SK-N-SH (cell line): ENCODE measurements at regions not wholly inside any gene's neighbourhood (a gene's known extent, or its start where the extent isn't known, plus 50 kb on each side); places are given as distances from the start of the nearest gene placed in this dataset.

Experiments
- CTCF ChIA-PET: fragments of 300-600, 350-600 bp; formaldehyde crosslinking; extraction: SDS; loops from one replicate; lab custom pipeline; 2021; lab: Yijun Ruan, JAX
- POLR2A ChIA-PET: fragments of 350-600 bp; sonication (Branson Sonifier 250); formaldehyde crosslinking; extraction: SDS; loops from one replicate; lab custom pipeline; 2020; ENCODE audit warnings: antibody characterized with exemption, inconsistent platforms; lab: Yijun Ruan, JAX
- DNase-seq: peaks from one replicate; pipeline ENCODE4 v3.0.0; 2012
- H2AFZ ChIP-seq: fragments of 200-600 bp; sonication (generic); 2 replicates; pipeline ENCODE4 v1.8.1; 2016; ENCODE audit warnings: antibody characterized with exemption, mild to moderate bottlenecking, low read depth
- H3F3A ChIP-seq: fragments of 200-600 bp; sonication (generic); replicated peaks from 2 replicates; pipeline ENCODE3; 2016; ENCODE audit warnings: antibody characterized with exemption, mild to moderate bottlenecking; ENCODE audit not compliant: insufficient read depth
- H3K27ac ChIP-seq, 2 experiments: fragments of 200-500 bp in 1 of 2; fragments of 200-600 bp in 1 of 2; sonication (Bioruptor generic) in 1 of 2; sonication (generic), shearing (Covaris generic) in 1 of 2; 2 replicates each; pipeline versions ENCODE4 v1.5.1 to v1.6.1; 2014 to 2016; ENCODE audit warnings: low read depth in 2 of 2, inconsistent platforms in 1 of 2, low read length in 1 of 2, mild to moderate bottlenecking in 1 of 2, mixed read lengths in 1 of 2
- H3K27me3 ChIP-seq: fragments of 200-600 bp; sonication (generic), shearing (Covaris generic); 2 replicates; pipeline ENCODE4 v1.6.1; 2016; ENCODE audit warnings: mixed run types; ENCODE audit not compliant: insufficient read depth
- H3K36me3 ChIP-seq, 2 experiments: fragments of 200-500 bp in 1 of 2; fragments of 200-600 bp in 1 of 2; sonication (Bioruptor generic) in 1 of 2; sonication (generic) in 1 of 2; replicated peaks in 1 of 2; 2 replicates each; pipeline versions ENCODE3 to v1.5.1; 2014 to 2016; ENCODE audit warnings: low read length in 1 of 2, mild to moderate bottlenecking in 1 of 2; ENCODE audit not compliant: insufficient read depth in 2 of 2, control insufficient read depth in 1 of 2
- H3K4me1 ChIP-seq, 2 experiments: fragments of 200-500 bp in 1 of 2; fragments of 200-600 bp in 1 of 2; sonication (Bioruptor generic) in 1 of 2; sonication (generic), shearing (Covaris generic) in 1 of 2; 2 replicates each; pipeline versions ENCODE4 v1.5.1 to v1.6.1; 2014 to 2016; ENCODE audit warnings: low read depth in 1 of 2, low read length in 1 of 2, mixed run types in 1 of 2; ENCODE audit not compliant: insufficient read depth in 2 of 2, control insufficient read depth in 1 of 2
- H3K4me2 ChIP-seq: fragments of 200-600 bp; sonication (generic), shearing (Covaris generic); 2 replicates; pipeline ENCODE4 v1.6.1; 2017; ENCODE audit warnings: mixed run types
- H3K4me3 ChIP-seq, 2 experiments: fragments of 200-500 bp in 1 of 2; fragments of 200-600 bp in 1 of 2; sonication (Bioruptor generic) in 1 of 2; sonication (generic), shearing (Covaris generic) in 1 of 2; 2 replicates each; pipeline versions ENCODE4 v1.5.1 to v1.8.1; 2014 to 2016; ENCODE audit warnings: low read depth in 2 of 2, inconsistent platforms in 1 of 2, low read length in 1 of 2, mild to moderate bottlenecking in 1 of 2, mixed read lengths in 1 of 2, moderate library complexity in 1 of 2
- H3K79me2 ChIP-seq: fragments of 200-600 bp; sonication (generic); 2 replicates; pipeline ENCODE4 v1.8.1; 2017; ENCODE audit warnings: mild to moderate bottlenecking; ENCODE audit not compliant: insufficient read depth
- H3K9ac ChIP-seq: fragments of 200-600 bp; sonication (generic); 2 replicates; pipeline ENCODE4 v1.6.1; 2017; ENCODE audit warnings: mixed run types
- H3K9me2 ChIP-seq: fragments of 200-600 bp; sonication (generic); 2 replicates; pipeline ENCODE4 v1.6.1; 2017; ENCODE audit warnings: mixed run types
- H3K9me3 ChIP-seq: fragments of 200-600 bp; sonication (generic); 2 replicates; pipeline ENCODE4 v1.6.1; 2017; ENCODE audit warnings: mixed run types, mild to moderate bottlenecking, moderate library complexity
- H4K20me1 ChIP-seq: fragments of 200-600 bp; sonication (generic); 2 replicates; pipeline ENCODE4 v1.6.1; 2017; ENCODE audit warnings: mild to moderate bottlenecking, mixed run types; ENCODE audit not compliant: insufficient read depth
- EZH2phosphoT487 ChIP-seq: fragments of 200-600 bp; sonication (generic); IDR thresholded peaks from 2 replicates; pipeline ENCODE4 v1.6.1; 2017; ENCODE audit warnings: low read depth, mixed run types, mild to moderate bottlenecking, antibody characterized with exemption, moderate library complexity, borderline replicate concordance
- FOSL2 ChIP-seq: IDR thresholded peaks from 2 replicates; pipeline ENCODE4 v1.4.0; 2012; ENCODE audit warnings: low read depth, mild to moderate bottlenecking, moderate library complexity, borderline replicate concordance
- FOXJ3 ChIP-seq: sonication (generic); formaldehyde crosslinking; IDR thresholded peaks from 2 replicates; pipeline ENCODE4 v1.5.1; 2020; ENCODE audit warnings: mild to moderate bottlenecking, missing genetic modification reagents
- GABPA ChIP-seq: IDR thresholded peaks from 2 replicates; pipeline ENCODE4 v1.4.0; 2012; ENCODE audit warnings: low read depth, mild to moderate bottlenecking
- MXI1 ChIP-seq: IDR thresholded peaks from 2 replicates; pipeline ENCODE4 v1.6.1; 2012; ENCODE audit warnings: mild to moderate bottlenecking, low read depth, low read length, improper control_type of control experiment
- NRF1 ChIP-seq: IDR thresholded peaks from 2 replicates; pipeline ENCODE4 v1.6.1; 2012; ENCODE audit warnings: low read depth, mild to moderate bottlenecking, low read length
- POLR2AphosphoS5 ChIP-seq: IDR thresholded peaks from 2 replicates; pipeline ENCODE4 v1.6.1; 2012; ENCODE audit warnings: low read depth, low read length
- RAD21 ChIP-seq: IDR thresholded peaks from 2 replicates; pipeline ENCODE4 v1.6.1; 2012; ENCODE audit warnings: mild to moderate bottlenecking, low read length
- SIN3A ChIP-seq: IDR thresholded peaks from 2 replicates; pipeline ENCODE4 v1.6.1; 2012; ENCODE audit warnings: low read depth, mild to moderate bottlenecking, low read length, moderate library complexity, borderline replicate concordance
- SMC3 ChIP-seq: IDR thresholded peaks from 2 replicates; pipeline ENCODE4 v1.6.1; 2012; ENCODE audit warnings: low read depth, low read length, improper control_type of control experiment
- TAF1 ChIP-seq: IDR thresholded peaks from 2 replicates; pipeline ENCODE4 v1.6.1; 2012; ENCODE audit warnings: low read depth, mild to moderate bottlenecking, low read length, moderate library complexity, borderline replicate concordance
- TCF12 ChIP-seq: IDR thresholded peaks from 2 replicates; pipeline ENCODE4 v1.4.0; 2012
- TEAD4 ChIP-seq: IDR thresholded peaks from 2 replicates; pipeline ENCODE4 v1.4.0; 2012; ENCODE audit warnings: mild to moderate bottlenecking, borderline replicate concordance; ENCODE audit not compliant: insufficient read depth
- WGBS: methylation state at CpG from one replicate; pipeline ENCODE4 v1.1.6; 2017; ENCODE audit warnings: low lambda C conversion rate; 5-methylcytosine and 5-hydroxymethylcytosine counted together
- TF ChIP-seq, protein P1 (sequence below): IDR thresholded peaks from 2 replicates; pipeline ENCODE4 v1.6.1; 2012; ENCODE audit warnings: mild to moderate bottlenecking, low read depth, low read length, moderate library complexity
- TF ChIP-seq, protein P2 (sequence below): IDR thresholded peaks from 2 replicates; pipeline ENCODE4 v1.4.0; 2012; ENCODE audit warnings: low read depth, borderline replicate concordance
- TF ChIP-seq, protein P3 (sequence below): fragments of 200-600 bp; sonication (generic); IDR thresholded peaks from 2 replicates; pipeline ENCODE4 v1.6.1; 2017; ENCODE audit warnings: antibody characterized with exemption, mild to moderate bottlenecking, moderate library complexity
- TF ChIP-seq, protein P4 (sequence below): fragments of 150-350 bp; IDR thresholded peaks from 2 replicates; pipeline ENCODE4 v1.6.1; 2016; ENCODE audit warnings: mild to moderate bottlenecking, low read depth, low read length
- TF ChIP-seq, protein P5 (sequence below): IDR thresholded peaks from 2 replicates; pipeline ENCODE4 v1.4.0; 2012; ENCODE audit warnings: low read depth, borderline replicate concordance

DNA sequence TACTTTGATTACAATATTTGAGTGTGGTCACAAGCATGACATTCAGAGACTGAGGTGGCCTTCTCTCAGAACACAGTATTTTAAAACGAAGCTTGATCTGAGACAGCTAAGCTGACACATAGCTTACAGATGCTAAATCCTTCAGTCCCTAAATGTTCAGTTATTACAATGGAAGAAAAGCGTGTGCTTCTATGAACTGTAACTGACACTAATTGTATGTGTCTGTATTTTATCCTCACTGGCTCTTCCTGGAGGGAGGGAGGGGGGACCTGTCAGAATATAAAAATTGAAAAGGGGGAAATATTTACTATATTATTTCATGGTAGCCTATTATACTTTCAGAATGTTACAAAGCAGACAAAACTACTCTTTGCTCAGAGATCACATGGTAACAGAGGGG lies 340.2 kb downstream of the FIGN start:
- ChIA-PET POLR2A (no interaction called here), CTCF (interaction anchor here (0.8 to 1.2 kb wide), 2 partner anchors 9 to 15 kb away, joined by 3 to 4 read pairs; no protein-coding TSS in a partner anchor)
- no peaks in the 10 kb centered on the region for H3K4me1 ChIP-seq
- TF ChIP-seq GABPA (no peak), NRF1 (no peak), POLR2AphosphoS5 (no peak), RAD21 (no peak), SIN3A (no peak)
- H3K79me2 ChIP-seq, result no peaks in the 10 kb centered on the region
- no peak overlapping the region for H3K4me3 ChIP-seq
- H3K9ac ChIP-seq, result no peak overlapping the region
- H3K27ac ChIP-seq, result no peak overlapping the region
- H4K20me1 ChIP-seq, result no peaks in the 10 kb centered on the region
- no peaks in the 10 kb centered on the region for H3K27me3 ChIP-seq
- no peaks in the 10 kb centered on the region for H3K36me3 ChIP-seq
- H2AFZ ChIP-seq, result no peak overlapping the region
- 0 out of 2 replicates have a peak, but pooled peaks cover 3% of the 10 kb centered on the region for H3K9me3 ChIP-seq
- DNase-seq, result no peak
- H3K9me2 ChIP-seq, result no peaks in the 10 kb centered on the region
- H3K4me2 ChIP-seq, result no peak overlapping the region
- no peaks in the 10 kb centered on the region for H3F3A ChIP-seq
- 58% methylated on average over 2 of the region's 2 CpGs for WGBS

DNA sequence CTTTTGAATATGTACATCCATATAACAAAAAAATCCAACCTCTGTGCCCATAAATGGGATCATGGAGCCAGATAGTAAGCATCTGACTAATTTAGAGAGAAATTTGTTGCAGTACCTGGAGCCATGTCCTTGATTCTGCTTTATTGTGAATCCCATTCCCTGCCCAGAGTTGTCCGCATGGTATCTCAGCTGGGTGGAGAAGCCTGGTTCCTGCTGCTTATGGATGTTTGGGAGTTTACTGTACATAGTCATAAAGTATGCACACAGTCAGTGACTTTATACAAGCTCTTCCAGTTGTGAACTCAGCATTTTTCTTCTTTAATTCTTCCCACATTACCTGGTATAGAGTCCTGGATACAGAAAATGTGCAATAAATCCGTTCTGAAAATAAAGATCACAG lies 346.0 kb downstream of the FIGN start:
- POLR2A ChIA-PET, result no interaction called here
- TF ChIP-seq NRF1 (no peak), FOXJ3 (CRISPR knock-in tag) (no peak), TEAD4 (no peak), TCF12 (no peak), MXI1 (no peak), FOSL2 (no peak), EZH2phosphoT487 (no peak), SMC3 (no peak), POLR2AphosphoS5 (no peak), TAF1 (no peak)
- TF ChIP-seq, protein P1, sequence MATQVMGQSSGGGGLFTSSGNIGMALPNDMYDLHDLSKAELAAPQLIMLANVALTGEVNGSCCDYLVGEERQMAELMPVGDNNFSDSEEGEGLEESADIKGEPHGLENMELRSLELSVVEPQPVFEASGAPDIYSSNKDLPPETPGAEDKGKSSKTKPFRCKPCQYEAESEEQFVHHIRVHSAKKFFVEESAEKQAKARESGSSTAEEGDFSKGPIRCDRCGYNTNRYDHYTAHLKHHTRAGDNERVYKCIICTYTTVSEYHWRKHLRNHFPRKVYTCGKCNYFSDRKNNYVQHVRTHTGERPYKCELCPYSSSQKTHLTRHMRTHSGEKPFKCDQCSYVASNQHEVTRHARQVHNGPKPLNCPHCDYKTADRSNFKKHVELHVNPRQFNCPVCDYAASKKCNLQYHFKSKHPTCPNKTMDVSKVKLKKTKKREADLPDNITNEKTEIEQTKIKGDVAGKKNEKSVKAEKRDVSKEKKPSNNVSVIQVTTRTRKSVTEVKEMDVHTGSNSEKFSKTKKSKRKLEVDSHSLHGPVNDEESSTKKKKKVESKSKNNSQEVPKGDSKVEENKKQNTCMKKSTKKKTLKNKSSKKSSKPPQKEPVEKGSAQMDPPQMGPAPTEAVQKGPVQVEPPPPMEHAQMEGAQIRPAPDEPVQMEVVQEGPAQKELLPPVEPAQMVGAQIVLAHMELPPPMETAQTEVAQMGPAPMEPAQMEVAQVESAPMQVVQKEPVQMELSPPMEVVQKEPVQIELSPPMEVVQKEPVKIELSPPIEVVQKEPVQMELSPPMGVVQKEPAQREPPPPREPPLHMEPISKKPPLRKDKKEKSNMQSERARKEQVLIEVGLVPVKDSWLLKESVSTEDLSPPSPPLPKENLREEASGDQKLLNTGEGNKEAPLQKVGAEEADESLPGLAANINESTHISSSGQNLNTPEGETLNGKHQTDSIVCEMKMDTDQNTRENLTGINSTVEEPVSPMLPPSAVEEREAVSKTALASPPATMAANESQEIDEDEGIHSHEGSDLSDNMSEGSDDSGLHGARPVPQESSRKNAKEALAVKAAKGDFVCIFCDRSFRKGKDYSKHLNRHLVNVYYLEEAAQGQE, result no peak
- TF ChIP-seq, protein P2, sequence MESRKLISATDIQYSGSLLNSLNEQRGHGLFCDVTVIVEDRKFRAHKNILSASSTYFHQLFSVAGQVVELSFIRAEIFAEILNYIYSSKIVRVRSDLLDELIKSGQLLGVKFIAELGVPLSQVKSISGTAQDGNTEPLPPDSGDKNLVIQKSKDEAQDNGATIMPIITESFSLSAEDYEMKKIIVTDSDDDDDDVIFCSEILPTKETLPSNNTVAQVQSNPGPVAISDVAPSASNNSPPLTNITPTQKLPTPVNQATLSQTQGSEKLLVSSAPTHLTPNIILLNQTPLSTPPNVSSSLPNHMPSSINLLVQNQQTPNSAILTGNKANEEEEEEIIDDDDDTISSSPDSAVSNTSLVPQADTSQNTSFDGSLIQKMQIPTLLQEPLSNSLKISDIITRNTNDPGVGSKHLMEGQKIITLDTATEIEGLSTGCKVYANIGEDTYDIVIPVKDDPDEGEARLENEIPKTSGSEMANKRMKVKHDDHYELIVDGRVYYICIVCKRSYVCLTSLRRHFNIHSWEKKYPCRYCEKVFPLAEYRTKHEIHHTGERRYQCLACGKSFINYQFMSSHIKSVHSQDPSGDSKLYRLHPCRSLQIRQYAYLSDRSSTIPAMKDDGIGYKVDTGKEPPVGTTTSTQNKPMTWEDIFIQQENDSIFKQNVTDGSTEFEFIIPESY, result no peak
- TF ChIP-seq, protein P3, sequence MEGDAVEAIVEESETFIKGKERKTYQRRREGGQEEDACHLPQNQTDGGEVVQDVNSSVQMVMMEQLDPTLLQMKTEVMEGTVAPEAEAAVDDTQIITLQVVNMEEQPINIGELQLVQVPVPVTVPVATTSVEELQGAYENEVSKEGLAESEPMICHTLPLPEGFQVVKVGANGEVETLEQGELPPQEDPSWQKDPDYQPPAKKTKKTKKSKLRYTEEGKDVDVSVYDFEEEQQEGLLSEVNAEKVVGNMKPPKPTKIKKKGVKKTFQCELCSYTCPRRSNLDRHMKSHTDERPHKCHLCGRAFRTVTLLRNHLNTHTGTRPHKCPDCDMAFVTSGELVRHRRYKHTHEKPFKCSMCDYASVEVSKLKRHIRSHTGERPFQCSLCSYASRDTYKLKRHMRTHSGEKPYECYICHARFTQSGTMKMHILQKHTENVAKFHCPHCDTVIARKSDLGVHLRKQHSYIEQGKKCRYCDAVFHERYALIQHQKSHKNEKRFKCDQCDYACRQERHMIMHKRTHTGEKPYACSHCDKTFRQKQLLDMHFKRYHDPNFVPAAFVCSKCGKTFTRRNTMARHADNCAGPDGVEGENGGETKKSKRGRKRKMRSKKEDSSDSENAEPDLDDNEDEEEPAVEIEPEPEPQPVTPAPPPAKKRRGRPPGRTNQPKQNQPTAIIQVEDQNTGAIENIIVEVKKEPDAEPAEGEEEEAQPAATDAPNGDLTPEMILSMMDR, result no peak
- TF ChIP-seq, protein P4, sequence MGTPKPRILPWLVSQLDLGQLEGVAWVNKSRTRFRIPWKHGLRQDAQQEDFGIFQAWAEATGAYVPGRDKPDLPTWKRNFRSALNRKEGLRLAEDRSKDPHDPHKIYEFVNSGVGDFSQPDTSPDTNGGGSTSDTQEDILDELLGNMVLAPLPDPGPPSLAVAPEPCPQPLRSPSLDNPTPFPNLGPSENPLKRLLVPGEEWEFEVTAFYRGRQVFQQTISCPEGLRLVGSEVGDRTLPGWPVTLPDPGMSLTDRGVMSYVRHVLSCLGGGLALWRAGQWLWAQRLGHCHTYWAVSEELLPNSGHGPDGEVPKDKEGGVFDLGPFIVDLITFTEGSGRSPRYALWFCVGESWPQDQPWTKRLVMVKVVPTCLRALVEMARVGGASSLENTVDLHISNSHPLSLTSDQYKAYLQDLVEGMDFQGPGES, result no peak
- TF ChIP-seq, protein P5, sequence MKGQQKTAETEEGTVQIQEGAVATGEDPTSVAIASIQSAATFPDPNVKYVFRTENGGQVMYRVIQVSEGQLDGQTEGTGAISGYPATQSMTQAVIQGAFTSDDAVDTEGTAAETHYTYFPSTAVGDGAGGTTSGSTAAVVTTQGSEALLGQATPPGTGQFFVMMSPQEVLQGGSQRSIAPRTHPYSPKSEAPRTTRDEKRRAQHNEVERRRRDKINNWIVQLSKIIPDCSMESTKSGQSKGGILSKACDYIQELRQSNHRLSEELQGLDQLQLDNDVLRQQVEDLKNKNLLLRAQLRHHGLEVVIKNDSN, result no peak

More for the DNA sequence above, 346.0 kb downstream of the FIGN start:
- no peaks in the 10 kb centered on the region for H3K36me3 ChIP-seq
- no peak overlapping the region for H2AFZ ChIP-seq
- WGBS, result 65% methylated on average over 2 of the region's 2 CpGs
- no peaks in the 10 kb centered on the region for H4K20me1 ChIP-seq
- no peaks in the 10 kb centered on the region for H3K79me2 ChIP-seq
- no peak overlapping the region for H3K4me3 ChIP-seq
- no peak overlapping the region for H3K4me2 ChIP-seq
- no peak for DNase-seq
- no peak overlapping the region for H3K9ac ChIP-seq
- no peaks in the 10 kb centered on the region for H3K27me3 ChIP-seq
- H3K4me1 ChIP-seq, result no peaks in the 10 kb centered on the region; a peak in 1 of 4 replicates
- H3K9me3 ChIP-seq, result 0 out of 2 replicates have a peak, but pooled peaks cover 3% of the 10 kb centered on the region
- CTCF ChIA-PET, result interaction anchor here (1.3 kb wide), 1 partner anchor 10 kb away, joined by 3 read pairs; no protein-coding TSS in a partner anchor
- no peaks in the 10 kb centered on the region for H3F3A ChIP-seq
- H3K27ac ChIP-seq, result no peak overlapping the region
- H3K9me2 ChIP-seq, result no peaks in the 10 kb centered on the region
